ENCODE measurements at regions not wholly inside any gene's neighbourhood (a gene's known extent, or its start where the extent isn't known, plus 50 kb on each side); places are given as distances from the start of the nearest gene placed in this dataset.

DNA sequence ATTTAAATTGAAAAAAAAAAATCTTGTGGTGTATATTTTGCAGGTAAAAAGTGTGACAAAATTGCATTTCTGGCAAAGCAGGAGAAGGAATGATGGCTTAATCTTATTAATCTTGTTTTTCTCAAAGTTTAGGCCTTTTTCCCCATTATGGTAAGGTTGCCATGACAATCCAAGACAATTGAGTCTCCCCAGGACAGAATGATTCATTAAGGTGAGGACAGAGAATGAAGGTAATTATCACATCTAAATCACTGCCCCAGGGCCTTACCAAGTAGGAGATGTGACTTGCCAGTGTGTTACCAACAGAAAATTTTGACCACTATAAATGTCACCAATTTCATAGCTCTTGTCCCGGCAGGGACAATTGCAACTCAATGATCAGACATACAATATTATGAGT is 439.2 kb downstream of the DNAH5 start:
- H2BK20ac ChIP-seq (ENCODE audit: low read depth, low read length, poor library complexity, severe bottlenecking), result no peak overlapping the region
- H3T11ph ChIP-seq (ENCODE audit: low read length), result no peak overlapping the region
- H2AK5ac ChIP-seq (ENCODE audit: insufficient read length, low read length), result no peak overlapping the region
- no peak overlapping the region for H3K27ac ChIP-seq (ENCODE audit: insufficient read length, low read depth, low read length)
- H3K79me2 ChIP-seq (ENCODE audit: insufficient read depth, low read length), result no peaks in the 10 kb centered on the region
- no peak overlapping the region for H3K14ac ChIP-seq (ENCODE audit: insufficient read depth, low read length)
- no peaks in the 10 kb centered on the region for H3K23me2 ChIP-seq (ENCODE audit: insufficient read length, low read depth, low read length, poor library complexity, severe bottlenecking)
- H3K23ac ChIP-seq (ENCODE audit: insufficient read length, low read depth, low read length), result no peak overlapping the region
- H3K56ac ChIP-seq (ENCODE audit: insufficient read length, low read depth, low read length), result no peak overlapping the region
- no peaks in the 10 kb centered on the region for H4K20me1 ChIP-seq (ENCODE audit: control insufficient read depth, insufficient read depth, insufficient read length)
- no peaks in the 10 kb centered on the region for H3K9me3 ChIP-seq (ENCODE audit: control insufficient read depth, low read depth, low read length)
- H3K27me3 ChIP-seq (ENCODE audit: insufficient read depth, low read length), result no peaks in the 10 kb centered on the region
- no peak overlapping the region for H4K8ac ChIP-seq (replicated peaks; ENCODE audit: insufficient read length, low read depth, low read length)
- no peak overlapping the region for H3K4me2 ChIP-seq (ENCODE audit: insufficient read depth, insufficient read length, low read length)
- Mint-ChIP-seq H3K36me3 (ENCODE audit: insufficient read depth in 1 of 3, low read depth in 3 of 3) (no peaks in the 10 kb centered on the region), H3K27ac (no peak overlapping the region), H3K27me3 (ENCODE audit: low read depth) (peaks cover 7% of the 10 kb centered on the region), H3K4me3 (no peak overlapping the region), H3K9me3 (no peaks in the 10 kb centered on the region), H3K4me1 (peaks cover 11 to 19% of the 10 kb centered on the region in 2 experiments)
- H3K18ac ChIP-seq (ENCODE audit: insufficient read length, low read depth, low read length), result no peak overlapping the region
- no peak overlapping the region for H2BK120ac ChIP-seq (ENCODE audit: low read depth, low read length, poor library complexity, severe bottlenecking)
- no peak overlapping the region for H4K5ac ChIP-seq (ENCODE audit: insufficient read length, low read depth, low read length)
- no peak overlapping the region for H3K4ac ChIP-seq (ENCODE audit: low read depth, low read length)
- no peak overlapping the region for H2BK12ac ChIP-seq (ENCODE audit: insufficient read length, low read depth, low read length)
- H3K4me1 ChIP-seq (ENCODE audit: insufficient read depth, low read length), result no peaks in the 10 kb centered on the region; the same call in 1 of the 2 replicates
- TF ChIP-seq, protein P1, sequence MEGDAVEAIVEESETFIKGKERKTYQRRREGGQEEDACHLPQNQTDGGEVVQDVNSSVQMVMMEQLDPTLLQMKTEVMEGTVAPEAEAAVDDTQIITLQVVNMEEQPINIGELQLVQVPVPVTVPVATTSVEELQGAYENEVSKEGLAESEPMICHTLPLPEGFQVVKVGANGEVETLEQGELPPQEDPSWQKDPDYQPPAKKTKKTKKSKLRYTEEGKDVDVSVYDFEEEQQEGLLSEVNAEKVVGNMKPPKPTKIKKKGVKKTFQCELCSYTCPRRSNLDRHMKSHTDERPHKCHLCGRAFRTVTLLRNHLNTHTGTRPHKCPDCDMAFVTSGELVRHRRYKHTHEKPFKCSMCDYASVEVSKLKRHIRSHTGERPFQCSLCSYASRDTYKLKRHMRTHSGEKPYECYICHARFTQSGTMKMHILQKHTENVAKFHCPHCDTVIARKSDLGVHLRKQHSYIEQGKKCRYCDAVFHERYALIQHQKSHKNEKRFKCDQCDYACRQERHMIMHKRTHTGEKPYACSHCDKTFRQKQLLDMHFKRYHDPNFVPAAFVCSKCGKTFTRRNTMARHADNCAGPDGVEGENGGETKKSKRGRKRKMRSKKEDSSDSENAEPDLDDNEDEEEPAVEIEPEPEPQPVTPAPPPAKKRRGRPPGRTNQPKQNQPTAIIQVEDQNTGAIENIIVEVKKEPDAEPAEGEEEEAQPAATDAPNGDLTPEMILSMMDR (conservative IDR thresholded peaks at IDR 0.05), result no peak
- H2AFZ ChIP-seq (ENCODE audit: low read length), result no peak overlapping the region
- no CpG with 5 or more reads among the region's 1 CpG for WGBS (ENCODE audit: extremely low coverage, insufficient read length, low lambda C conversion rate)
- no peaks in the 10 kb centered on the region for H3K79me1 ChIP-seq (ENCODE audit: insufficient read depth, low read depth, low read length, poor library complexity, severe bottlenecking)
- H2BK5ac ChIP-seq (ENCODE audit: insufficient read length, low read length), result no peak overlapping the region
- DNase-seq, result no peak
- H3K9ac ChIP-seq (ENCODE audit: extremely low read depth, insufficient read length, low read length), result no peak overlapping the region
- no peak overlapping the region for H4K91ac ChIP-seq (ENCODE audit: insufficient read length, low read depth, low read length)
- H2BK15ac ChIP-seq (ENCODE audit: low read depth, low read length), result no peak overlapping the region
